ENCODE measurements at regions not wholly inside any gene's neighbourhood (a gene's known extent, or its start where the extent isn't known, plus 50 kb on each side); places are given as distances from the start of the nearest gene placed in this dataset.
"Not testable (repeated sequence)": the region's sequence is repeated elsewhere in the genome, so short reads cannot be mapped to it uniquely, and the experiment has no call there.

DNA sequence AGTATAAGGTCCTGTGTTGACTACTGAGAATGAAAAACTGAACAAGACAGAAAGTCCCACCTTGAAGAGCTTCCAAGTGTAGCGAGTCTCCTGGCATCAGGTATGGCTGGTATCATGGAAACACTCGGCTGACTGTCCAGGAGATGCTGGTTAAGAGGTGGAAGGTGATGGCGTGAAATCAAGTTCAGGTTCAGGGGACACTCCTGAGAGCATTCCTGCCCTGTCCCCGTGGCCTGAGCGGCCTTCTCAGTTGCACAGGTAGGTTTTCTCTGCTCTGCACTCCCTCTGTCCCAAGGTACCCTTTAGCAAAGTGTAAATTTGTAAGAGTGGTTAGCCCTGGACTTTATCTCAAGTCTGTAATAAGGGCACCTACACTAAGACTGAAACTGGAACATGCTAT, 713.7 kb upstream of the TPTE start:
- H3K9me3 ChIP-seq (ENCODE audit: control insufficient read depth, insufficient read depth, low read depth, low read length); POLR2A ChIA-PET; H3K27ac ChIP-seq (ENCODE audit: extremely low read depth, low read depth, low read length); H3K4me3 ChIP-seq (ENCODE audit: low read depth, low read length); CTCF ChIA-PET; H3K4me1 ChIP-seq (ENCODE audit: control insufficient read depth, insufficient read depth, low read length); H3K36me3 ChIP-seq (ENCODE audit: control insufficient read depth in 2 of 2, insufficient read depth in 1 of 2, low read length in 2 of 2): not testable (repeated sequence)

DNA sequence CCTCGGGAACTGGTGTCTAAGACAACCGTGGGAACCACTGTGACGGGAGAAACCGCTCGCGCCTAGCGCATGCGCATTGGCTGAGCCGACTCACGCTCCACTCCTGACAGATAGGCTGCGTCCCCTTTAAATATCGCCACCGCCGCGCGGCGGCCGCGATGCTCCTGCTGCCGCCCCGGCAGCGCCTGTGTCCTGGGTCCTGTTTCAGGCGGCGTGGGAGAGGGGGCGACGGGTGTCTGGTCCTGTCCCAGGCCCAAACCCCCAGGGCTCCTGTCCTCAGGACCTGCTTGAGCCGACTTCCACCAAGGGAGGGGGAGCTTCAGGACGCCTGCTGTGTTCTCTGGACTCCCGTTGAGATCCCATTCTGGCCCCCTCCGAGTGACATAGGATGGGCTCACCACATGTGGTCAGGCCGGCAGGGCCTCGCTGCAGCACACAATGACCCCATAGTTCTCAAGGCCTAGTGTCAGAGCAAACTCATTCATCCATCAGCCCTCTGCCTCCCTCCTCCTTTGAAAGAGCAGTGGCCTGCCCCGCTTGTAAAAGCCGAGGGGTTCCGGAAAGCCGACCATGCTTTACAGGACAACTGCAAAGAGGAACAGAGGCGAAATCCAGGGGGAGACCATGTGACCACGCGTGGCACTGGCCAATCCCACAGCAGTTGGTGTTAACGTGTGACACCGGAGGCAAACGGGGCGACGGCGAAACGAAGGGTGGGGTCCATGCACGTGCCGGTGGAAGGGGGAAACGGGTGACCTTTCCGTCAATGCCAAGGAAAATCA, 710.0 kb upstream of the TPTE start:
- H3K27ac ChIP-seq (ENCODE audit: extremely low read depth, low read depth, low read length); H3K36me3 ChIP-seq (ENCODE audit: control insufficient read depth in 2 of 2, insufficient read depth in 1 of 2, low read length in 2 of 2); H3K4me3 ChIP-seq (ENCODE audit: low read depth, low read length); CTCF ChIA-PET; POLR2A ChIA-PET; H3K9me3 ChIP-seq (ENCODE audit: control insufficient read depth, insufficient read depth, low read depth, low read length); H3K4me1 ChIP-seq (ENCODE audit: control insufficient read depth, insufficient read depth, low read length): not testable (repeated sequence)

DNA sequence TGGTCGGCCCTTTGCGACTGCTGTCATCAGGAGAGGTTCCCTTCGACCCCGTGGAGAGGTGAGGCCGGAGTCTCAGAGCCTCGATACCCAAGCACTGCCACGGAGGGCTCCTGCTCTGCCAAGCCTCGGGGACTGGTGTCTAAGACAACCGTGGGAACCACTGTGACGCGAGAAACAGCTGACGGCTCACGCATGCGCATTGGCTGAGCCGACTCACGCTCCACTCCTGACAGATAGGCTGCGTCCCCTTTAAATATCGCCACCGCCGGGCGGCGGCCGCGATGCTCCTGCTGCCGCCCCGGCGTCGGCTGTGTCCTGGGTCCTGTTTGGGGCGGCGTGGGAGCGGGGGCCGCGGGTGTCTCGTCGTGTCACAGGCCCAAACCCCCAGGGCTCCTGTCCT, 708.9 kb upstream of the TPTE start:
- H3K27ac ChIP-seq (ENCODE audit: extremely low read depth, low read depth, low read length); H3K36me3 ChIP-seq (ENCODE audit: control insufficient read depth in 2 of 2, insufficient read depth in 1 of 2, low read length in 2 of 2); H3K9me3 ChIP-seq (ENCODE audit: control insufficient read depth, insufficient read depth, low read depth, low read length); H3K4me3 ChIP-seq (ENCODE audit: low read depth, low read length); H3K4me1 ChIP-seq (ENCODE audit: control insufficient read depth, insufficient read depth, low read length); CTCF ChIA-PET; POLR2A ChIA-PET: not testable (repeated sequence)

DNA sequence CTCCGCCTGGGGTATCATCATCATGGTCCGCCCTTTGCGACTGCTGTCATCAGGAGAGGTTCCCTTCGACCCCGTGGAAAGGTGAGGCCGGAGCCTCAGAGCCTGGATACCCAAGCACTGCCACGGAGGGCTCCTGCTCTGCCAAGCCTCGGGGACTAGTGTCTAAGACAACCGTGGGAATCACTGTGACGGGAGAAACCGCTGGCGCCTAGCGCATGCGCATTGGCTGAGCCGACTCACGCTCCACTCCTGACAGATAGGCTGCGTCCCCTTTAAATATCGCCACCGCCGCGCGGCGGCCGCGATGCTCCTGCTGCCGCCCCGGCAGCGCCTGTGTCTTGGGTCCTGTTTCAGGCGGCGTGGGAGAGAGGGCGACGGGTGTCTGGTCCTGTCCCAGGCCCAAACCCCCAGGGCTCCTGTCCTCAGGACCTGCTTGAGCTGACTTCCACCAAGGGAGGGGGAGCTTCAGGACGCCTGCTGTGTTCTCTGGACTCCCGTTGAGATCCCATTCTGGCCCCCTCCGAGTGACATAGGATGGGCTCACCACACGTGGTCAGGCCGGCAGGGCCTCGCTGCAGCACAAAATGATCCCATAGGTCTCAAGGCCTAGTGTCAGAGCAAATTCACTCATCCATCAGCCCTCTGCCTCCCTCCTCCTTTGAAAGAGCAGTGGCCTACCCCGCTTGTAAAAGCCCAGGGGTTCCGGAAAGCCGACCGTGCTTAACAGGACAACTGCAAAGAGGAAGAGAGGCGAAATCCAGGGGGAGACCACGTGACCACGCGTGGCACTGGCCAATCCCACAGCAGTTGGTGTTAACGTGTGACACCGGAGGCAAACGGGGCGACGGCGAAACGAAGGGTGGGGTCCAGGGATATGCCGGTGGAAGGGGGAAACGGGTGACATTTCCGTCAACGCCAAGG, 707.2 kb upstream of the TPTE start:
- H3K36me3 ChIP-seq (ENCODE audit: control insufficient read depth in 2 of 2, insufficient read depth in 1 of 2, low read length in 2 of 2); H3K9me3 ChIP-seq (ENCODE audit: control insufficient read depth, insufficient read depth, low read depth, low read length); CTCF ChIA-PET; POLR2A ChIA-PET; H3K4me1 ChIP-seq (ENCODE audit: control insufficient read depth, insufficient read depth, low read length); H3K4me3 ChIP-seq (ENCODE audit: low read depth, low read length); H3K27ac ChIP-seq (ENCODE audit: extremely low read depth, low read depth, low read length): not testable (repeated sequence)

DNA sequence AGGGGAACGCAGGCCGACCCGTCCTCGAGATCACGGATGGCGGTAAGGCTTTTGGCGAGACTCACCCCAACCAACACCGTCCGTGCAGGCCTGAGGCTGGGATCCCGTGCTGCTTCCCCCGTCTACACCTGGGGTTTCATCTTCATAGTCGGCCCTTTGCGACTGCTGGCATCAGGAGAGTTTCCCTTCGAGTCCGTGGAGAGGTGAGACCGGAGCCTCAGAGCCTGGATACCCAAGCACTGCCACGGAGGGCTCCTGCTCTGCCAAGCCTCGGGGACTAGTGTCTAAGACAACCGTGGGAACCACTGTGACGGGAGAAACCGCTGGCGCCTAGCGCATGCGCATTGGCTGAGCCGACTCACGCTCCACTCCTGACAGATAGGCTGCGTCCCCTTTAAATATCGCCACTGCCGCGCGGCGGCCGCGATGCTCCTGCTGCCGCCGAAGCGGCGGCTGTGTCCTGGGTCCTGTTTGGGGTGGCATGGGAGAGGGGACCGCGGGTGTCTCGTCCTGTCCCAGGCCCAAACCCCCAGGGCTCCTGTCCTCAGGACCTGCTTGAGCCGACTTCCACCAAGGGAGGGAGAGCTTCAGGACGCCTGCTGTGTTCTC, 706.1 kb upstream of the TPTE start:
- CTCF ChIA-PET; H3K9me3 ChIP-seq (ENCODE audit: control insufficient read depth, insufficient read depth, low read depth, low read length); H3K4me1 ChIP-seq (ENCODE audit: control insufficient read depth, insufficient read depth, low read length); H3K4me3 ChIP-seq (ENCODE audit: low read depth, low read length); POLR2A ChIA-PET; H3K27ac ChIP-seq (ENCODE audit: extremely low read depth, low read depth, low read length); H3K36me3 ChIP-seq (ENCODE audit: control insufficient read depth in 2 of 2, insufficient read depth in 1 of 2, low read length in 2 of 2): not testable (repeated sequence)

DNA sequence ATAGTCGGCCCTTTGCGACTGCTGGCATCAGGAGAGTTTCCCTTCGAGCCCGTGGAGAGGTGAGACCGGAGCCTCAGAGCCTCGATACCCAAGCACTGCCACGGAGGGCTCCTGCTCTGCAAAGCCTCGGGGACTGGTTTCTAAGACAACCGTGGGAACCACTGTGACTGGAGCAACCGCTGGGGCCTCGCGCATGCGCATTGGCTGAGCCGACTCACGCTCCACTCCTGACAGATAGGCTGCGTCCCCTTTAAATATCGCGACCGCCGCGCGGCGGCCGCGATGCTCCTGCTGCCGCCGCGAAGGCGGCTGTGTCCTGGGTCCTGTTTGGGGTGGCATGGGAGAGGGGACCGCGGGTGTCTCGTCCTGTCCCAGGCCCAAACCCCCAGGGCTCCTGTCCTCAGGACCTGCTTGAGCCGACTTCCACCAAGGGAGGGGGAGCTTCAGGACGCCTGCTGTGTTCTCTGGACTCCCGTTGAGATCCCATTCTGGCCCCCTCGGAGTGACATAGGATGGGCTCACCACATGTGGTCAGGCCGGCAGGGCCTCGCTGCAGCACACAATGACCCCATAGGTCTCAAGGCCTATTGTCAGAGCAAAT, 704.5 kb upstream of the TPTE start:
- CTCF ChIA-PET; H3K27ac ChIP-seq (ENCODE audit: extremely low read depth, low read depth, low read length); H3K36me3 ChIP-seq (ENCODE audit: control insufficient read depth in 2 of 2, insufficient read depth in 1 of 2, low read length in 2 of 2); POLR2A ChIA-PET; H3K9me3 ChIP-seq (ENCODE audit: control insufficient read depth, insufficient read depth, low read depth, low read length); H3K4me3 ChIP-seq (ENCODE audit: low read depth, low read length); H3K4me1 ChIP-seq (ENCODE audit: control insufficient read depth, insufficient read depth, low read length): not testable (repeated sequence)

DNA sequence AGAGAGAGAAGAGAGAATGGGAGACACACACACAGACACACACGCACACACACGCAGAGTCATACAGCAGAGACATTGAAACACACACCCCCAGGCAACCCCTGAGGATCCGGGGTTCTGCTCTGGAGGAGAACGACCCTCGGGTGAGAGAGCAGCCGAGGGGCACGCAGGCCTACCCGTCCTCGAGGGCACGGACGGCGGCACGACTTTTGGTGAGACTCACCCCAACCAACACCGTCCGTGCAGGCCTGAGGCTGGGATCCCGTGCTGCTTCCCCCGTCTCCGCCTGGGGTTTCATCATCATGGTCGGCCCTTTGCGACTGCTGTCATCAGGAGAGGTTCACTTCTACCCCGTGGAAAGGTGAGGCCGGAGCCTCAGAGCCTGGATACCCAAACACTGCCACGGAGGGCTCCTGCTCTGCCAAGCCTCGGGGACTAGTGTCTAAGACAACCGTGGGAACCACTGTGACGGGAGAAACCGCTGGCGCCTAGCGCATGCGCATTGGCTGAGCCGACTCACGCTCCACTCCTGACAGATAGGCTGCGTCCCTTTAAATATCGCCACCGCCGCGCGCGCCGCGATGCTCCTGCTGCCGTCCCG, 703.4 kb upstream of the TPTE start:
- H3K36me3 ChIP-seq (ENCODE audit: control insufficient read depth in 2 of 2, insufficient read depth in 1 of 2, low read length in 2 of 2); H3K27ac ChIP-seq (ENCODE audit: extremely low read depth, low read depth, low read length); POLR2A ChIA-PET; H3K4me3 ChIP-seq (ENCODE audit: low read depth, low read length); H3K9me3 ChIP-seq (ENCODE audit: control insufficient read depth, insufficient read depth, low read depth, low read length); H3K4me1 ChIP-seq (ENCODE audit: control insufficient read depth, insufficient read depth, low read length); CTCF ChIA-PET: not testable (repeated sequence)

DNA sequence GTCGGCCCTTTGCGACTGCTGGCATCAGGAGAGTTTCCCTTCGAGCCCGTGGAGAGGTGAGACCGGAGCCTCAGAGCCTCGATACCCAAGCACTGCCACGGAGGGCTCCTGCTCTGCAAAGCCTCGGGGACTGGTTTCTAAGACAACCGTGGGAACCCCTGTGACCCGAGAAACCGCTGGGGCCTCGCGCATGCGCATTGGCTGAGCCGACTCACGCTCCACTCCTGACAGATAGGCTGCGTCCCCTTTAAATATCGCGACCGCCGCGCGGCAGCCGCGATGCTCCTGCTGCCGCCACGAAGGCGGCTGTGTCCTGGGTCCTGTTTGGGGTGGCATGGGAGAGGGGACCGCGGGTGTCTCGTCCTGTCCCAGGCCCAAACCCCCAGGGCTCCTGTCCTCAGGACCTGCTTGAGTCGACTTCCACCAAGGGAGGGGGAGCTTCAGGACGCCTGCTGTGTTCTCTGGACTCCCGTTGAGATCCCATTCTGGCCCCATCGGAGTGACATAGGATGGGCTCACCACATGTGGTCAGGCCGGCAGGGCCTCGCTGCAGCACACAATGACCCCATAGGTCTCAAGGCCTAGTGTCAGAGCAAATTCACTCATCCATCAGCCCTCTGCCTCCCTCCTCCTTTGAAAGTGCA, 701.7 kb upstream of the TPTE start:
- H3K4me3 ChIP-seq (ENCODE audit: low read depth, low read length); CTCF ChIA-PET; POLR2A ChIA-PET; H3K9me3 ChIP-seq (ENCODE audit: control insufficient read depth, insufficient read depth, low read depth, low read length); H3K36me3 ChIP-seq (ENCODE audit: control insufficient read depth in 2 of 2, insufficient read depth in 1 of 2, low read length in 2 of 2); H3K4me1 ChIP-seq (ENCODE audit: control insufficient read depth, insufficient read depth, low read length); H3K27ac ChIP-seq (ENCODE audit: extremely low read depth, low read depth, low read length): not testable (repeated sequence)

DNA sequence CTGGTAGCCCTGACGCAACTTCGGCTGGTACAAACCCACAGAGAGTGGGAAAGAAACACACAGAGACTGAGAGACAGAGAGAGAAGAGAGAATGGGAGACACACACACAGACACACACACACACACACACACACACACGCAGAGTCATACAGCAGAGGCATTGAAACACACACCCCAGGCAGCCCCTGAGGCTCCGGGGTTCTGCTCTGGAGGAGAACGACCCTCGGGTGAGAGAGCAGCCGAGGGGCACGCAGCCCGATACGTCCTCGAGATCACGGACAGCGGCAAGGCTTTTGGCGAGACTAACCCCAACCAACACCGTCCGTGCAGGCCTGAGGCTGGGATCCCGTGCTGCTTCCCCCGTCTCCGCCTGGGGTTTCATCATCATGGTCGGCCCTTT, 700.8 kb upstream of the TPTE start:
- H3K4me3 ChIP-seq (ENCODE audit: low read depth, low read length); H3K36me3 ChIP-seq (ENCODE audit: control insufficient read depth in 2 of 2, insufficient read depth in 1 of 2, low read length in 2 of 2); CTCF ChIA-PET; H3K9me3 ChIP-seq (ENCODE audit: control insufficient read depth, insufficient read depth, low read depth, low read length); H3K27ac ChIP-seq (ENCODE audit: extremely low read depth, low read depth, low read length); H3K4me1 ChIP-seq (ENCODE audit: control insufficient read depth, insufficient read depth, low read length); POLR2A ChIA-PET: not testable (repeated sequence)

DNA sequence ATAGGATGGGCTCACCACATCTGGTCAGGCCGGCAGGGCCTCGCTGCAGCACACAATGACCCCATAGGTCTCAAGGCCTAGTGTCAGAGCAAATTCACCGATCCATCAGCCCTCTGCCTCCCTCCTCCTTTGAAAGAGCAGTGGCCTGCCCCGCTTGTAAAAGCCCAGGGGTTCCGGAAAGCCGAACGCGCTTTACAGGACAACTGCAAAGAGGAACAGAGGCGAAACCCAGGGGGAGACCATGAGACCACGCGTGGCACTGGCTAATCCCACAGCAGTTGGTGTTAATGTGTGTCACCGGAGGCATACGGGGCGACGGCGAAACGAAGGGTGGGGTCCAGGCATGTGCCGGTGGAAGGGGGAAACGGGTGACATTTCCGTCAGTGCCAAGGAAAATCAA, 699.9 kb upstream of the TPTE start:
- CTCF ChIA-PET; H3K27ac ChIP-seq (ENCODE audit: extremely low read depth, low read depth, low read length); H3K4me3 ChIP-seq (ENCODE audit: low read depth, low read length); H3K36me3 ChIP-seq (ENCODE audit: control insufficient read depth in 2 of 2, insufficient read depth in 1 of 2, low read length in 2 of 2); POLR2A ChIA-PET; H3K4me1 ChIP-seq (ENCODE audit: control insufficient read depth, insufficient read depth, low read length); H3K9me3 ChIP-seq (ENCODE audit: control insufficient read depth, insufficient read depth, low read depth, low read length): not testable (repeated sequence)
